SK-N-SH (cell line): ENCODE measurements at regions not wholly inside any gene's neighbourhood (a gene's known extent, or its start where the extent isn't known, plus 50 kb on each side); places are given as distances from the start of the nearest gene placed in this dataset.

Experiments
- CTCF ChIA-PET: fragments of 300-600, 350-600 bp; formaldehyde crosslinking; extraction: SDS; loops from one replicate; lab custom pipeline; 2021; lab: Yijun Ruan, JAX
- POLR2A ChIA-PET: fragments of 350-600 bp; sonication (Branson Sonifier 250); formaldehyde crosslinking; extraction: SDS; loops from one replicate; lab custom pipeline; 2020; ENCODE audit warnings: antibody characterized with exemption, inconsistent platforms; lab: Yijun Ruan, JAX
- DNase-seq: peaks from one replicate; pipeline ENCODE4 v3.0.0; 2012
- H2AFZ ChIP-seq: fragments of 200-600 bp; sonication (generic); 2 replicates; pipeline ENCODE4 v1.8.1; 2016; ENCODE audit warnings: antibody characterized with exemption, mild to moderate bottlenecking, low read depth
- H3F3A ChIP-seq: fragments of 200-600 bp; sonication (generic); replicated peaks from 2 replicates; pipeline ENCODE3; 2016; ENCODE audit warnings: antibody characterized with exemption, mild to moderate bottlenecking; ENCODE audit not compliant: insufficient read depth
- H3K27ac ChIP-seq, 2 experiments: fragments of 200-500 bp in 1 of 2; fragments of 200-600 bp in 1 of 2; sonication (Bioruptor generic) in 1 of 2; sonication (generic), shearing (Covaris generic) in 1 of 2; 2 replicates each; pipeline versions ENCODE4 v1.5.1 to v1.6.1; 2014 to 2016; ENCODE audit warnings: low read depth in 2 of 2, inconsistent platforms in 1 of 2, low read length in 1 of 2, mild to moderate bottlenecking in 1 of 2, mixed read lengths in 1 of 2
- H3K27me3 ChIP-seq: fragments of 200-600 bp; sonication (generic), shearing (Covaris generic); 2 replicates; pipeline ENCODE4 v1.6.1; 2016; ENCODE audit warnings: mixed run types; ENCODE audit not compliant: insufficient read depth
- H3K36me3 ChIP-seq, 2 experiments: fragments of 200-500 bp in 1 of 2; fragments of 200-600 bp in 1 of 2; sonication (Bioruptor generic) in 1 of 2; sonication (generic) in 1 of 2; replicated peaks in 1 of 2; 2 replicates each; pipeline versions ENCODE3 to v1.5.1; 2014 to 2016; ENCODE audit warnings: low read length in 1 of 2, mild to moderate bottlenecking in 1 of 2; ENCODE audit not compliant: insufficient read depth in 2 of 2, control insufficient read depth in 1 of 2
- H3K4me1 ChIP-seq, 2 experiments: fragments of 200-500 bp in 1 of 2; fragments of 200-600 bp in 1 of 2; sonication (Bioruptor generic) in 1 of 2; sonication (generic), shearing (Covaris generic) in 1 of 2; 2 replicates each; pipeline versions ENCODE4 v1.5.1 to v1.6.1; 2014 to 2016; ENCODE audit warnings: low read depth in 1 of 2, low read length in 1 of 2, mixed run types in 1 of 2; ENCODE audit not compliant: insufficient read depth in 2 of 2, control insufficient read depth in 1 of 2
- H3K4me2 ChIP-seq: fragments of 200-600 bp; sonication (generic), shearing (Covaris generic); 2 replicates; pipeline ENCODE4 v1.6.1; 2017; ENCODE audit warnings: mixed run types
- H3K4me3 ChIP-seq, 2 experiments: fragments of 200-500 bp in 1 of 2; fragments of 200-600 bp in 1 of 2; sonication (Bioruptor generic) in 1 of 2; sonication (generic), shearing (Covaris generic) in 1 of 2; 2 replicates each; pipeline versions ENCODE4 v1.5.1 to v1.8.1; 2014 to 2016; ENCODE audit warnings: low read depth in 2 of 2, inconsistent platforms in 1 of 2, low read length in 1 of 2, mild to moderate bottlenecking in 1 of 2, mixed read lengths in 1 of 2, moderate library complexity in 1 of 2
- H3K79me2 ChIP-seq: fragments of 200-600 bp; sonication (generic); 2 replicates; pipeline ENCODE4 v1.8.1; 2017; ENCODE audit warnings: mild to moderate bottlenecking; ENCODE audit not compliant: insufficient read depth
- H3K9ac ChIP-seq: fragments of 200-600 bp; sonication (generic); 2 replicates; pipeline ENCODE4 v1.6.1; 2017; ENCODE audit warnings: mixed run types
- H3K9me2 ChIP-seq: fragments of 200-600 bp; sonication (generic); 2 replicates; pipeline ENCODE4 v1.6.1; 2017; ENCODE audit warnings: mixed run types
- H3K9me3 ChIP-seq: fragments of 200-600 bp; sonication (generic); 2 replicates; pipeline ENCODE4 v1.6.1; 2017; ENCODE audit warnings: mixed run types, mild to moderate bottlenecking, moderate library complexity
- H4K20me1 ChIP-seq: fragments of 200-600 bp; sonication (generic); 2 replicates; pipeline ENCODE4 v1.6.1; 2017; ENCODE audit warnings: mild to moderate bottlenecking, mixed run types; ENCODE audit not compliant: insufficient read depth
- ELF1 ChIP-seq: IDR thresholded peaks from 2 replicates; pipeline ENCODE4 v1.4.0; 2012
- FOXJ3 ChIP-seq: sonication (generic); formaldehyde crosslinking; IDR thresholded peaks from 2 replicates; pipeline ENCODE4 v1.5.1; 2020; ENCODE audit warnings: mild to moderate bottlenecking, missing genetic modification reagents
- GATA2 ChIP-seq: sonication (generic); formaldehyde crosslinking; IDR thresholded peaks from 2 replicates; pipeline ENCODE4 v1.5.0; 2020; ENCODE audit warnings: mild to moderate bottlenecking, missing genetic modification reagents
- IRF3 ChIP-seq: fragments of 150-350 bp; IDR thresholded peaks from 2 replicates; pipeline ENCODE4 v1.6.1; 2016; ENCODE audit warnings: mild to moderate bottlenecking, low read depth, low read length
- MEF2A ChIP-seq: IDR thresholded peaks from 2 replicates; pipeline ENCODE4 v1.4.0; 2012; ENCODE audit warnings: low read depth, borderline replicate concordance
- MXI1 ChIP-seq: IDR thresholded peaks from 2 replicates; pipeline ENCODE4 v1.6.1; 2012; ENCODE audit warnings: mild to moderate bottlenecking, low read depth, low read length, improper control_type of control experiment
- NFIC ChIP-seq: IDR thresholded peaks from 2 replicates; pipeline ENCODE4 v1.4.0; 2012; ENCODE audit warnings: borderline replicate concordance
- NRF1 ChIP-seq: IDR thresholded peaks from 2 replicates; pipeline ENCODE4 v1.6.1; 2012; ENCODE audit warnings: low read depth, mild to moderate bottlenecking, low read length
- RAD21 ChIP-seq: IDR thresholded peaks from 2 replicates; pipeline ENCODE4 v1.6.1; 2012; ENCODE audit warnings: mild to moderate bottlenecking, low read length
- RCOR1 ChIP-seq: fragments of 150-350 bp; IDR thresholded peaks from 2 replicates; pipeline ENCODE4 v1.6.1; 2017; ENCODE audit warnings: antibody characterized with exemption, low read length
- RXRA ChIP-seq: IDR thresholded peaks from 2 replicates; pipeline ENCODE4 v1.4.0; 2012; ENCODE audit warnings: low read depth, mild to moderate bottlenecking, borderline replicate concordance
- SMC3 ChIP-seq: IDR thresholded peaks from 2 replicates; pipeline ENCODE4 v1.6.1; 2012; ENCODE audit warnings: low read depth, low read length, improper control_type of control experiment
- TCF12 ChIP-seq: IDR thresholded peaks from 2 replicates; pipeline ENCODE4 v1.4.0; 2012
- USF1 ChIP-seq: IDR thresholded peaks from 2 replicates; pipeline ENCODE4 v1.4.0; 2012; ENCODE audit warnings: low read depth, borderline replicate concordance
- USF2 ChIP-seq: fragments of 150-350 bp; IDR thresholded peaks from 2 replicates; pipeline ENCODE4 v1.6.1; 2017; ENCODE audit warnings: antibody characterized with exemption, low read length, low read depth, borderline replicate concordance
- ZBTB33 ChIP-seq: IDR thresholded peaks from 2 replicates; pipeline ENCODE4 v1.4.0; 2012; ENCODE audit warnings: low read depth, borderline replicate concordance
- WGBS: methylation state at CpG from one replicate; pipeline ENCODE4 v1.1.6; 2017; ENCODE audit warnings: low lambda C conversion rate; 5-methylcytosine and 5-hydroxymethylcytosine counted together

GRCh38 chr21:38712664-38713063, 93.1 kb upstream of the ETS2 start:
- no peaks in the 10 kb centered on the region for H3K9me3 ChIP-seq
- POLR2A ChIA-PET, result interaction anchor here (0.7 kb wide), 1 partner anchor 13 kb away, joined by 3 read pairs; no protein-coding TSS in a partner anchor

GRCh38 chr21:38714039-38714817, 91.5 kb upstream of the ETS2 start:
- no peaks in the 10 kb centered on the region for H3K9me2 ChIP-seq
- no peaks in the 10 kb centered on the region for H4K20me1 ChIP-seq
- DNase-seq, result no peak
- no peak overlapping the region for H3K4me3 ChIP-seq
- no peak overlapping the region for H3K27ac ChIP-seq
- H3K36me3 ChIP-seq, result no peaks in the 10 kb centered on the region
- H3K4me2 ChIP-seq, result no peak overlapping the region
- no peak overlapping the region for H2AFZ ChIP-seq
- H3K27me3 ChIP-seq, result no peaks in the 10 kb centered on the region
- no peaks in the 10 kb centered on the region for H3K9me3 ChIP-seq
- TF ChIP-seq MEF2A, result no peak
- TF ChIP-seq USF1, result no peak
- no peak for TF ChIP-seq NFIC
- TF ChIP-seq MXI1, result no peak
- TF ChIP-seq FOXJ3 (CRISPR knock-in tag), result no peak
- no peak for TF ChIP-seq RCOR1
- no peak for TF ChIP-seq NRF1
- TF ChIP-seq ZBTB33, result no peak
- TF ChIP-seq TCF12, result no peak
- TF ChIP-seq ELF1, result no peak
- TF ChIP-seq RAD21, result no peak
- WGBS, result 73% methylated on average over 4 of the region's 4 CpGs
- no peak overlapping the region for H3K9ac ChIP-seq
- ChIA-PET CTCF (interaction anchor here (1.0 to 2.2 kb wide), 2 partner anchors 209 to 424 kb away, joined by 3 to 7 read pairs; no protein-coding TSS in a partner anchor), POLR2A (no interaction called here)
- no peaks in the 10 kb centered on the region for H3F3A ChIP-seq
- no peaks in the 10 kb centered on the region; a peak in 1 of 4 replicates for H3K4me1 ChIP-seq
- no peaks in the 10 kb centered on the region for H3K79me2 ChIP-seq

More at GRCh38 chr21:38712664-38713063, 93.1 kb upstream of the ETS2 start:
- H3K27me3 ChIP-seq, result no peaks in the 10 kb centered on the region
- no peaks in the 10 kb centered on the region; a peak in 1 of 4 replicates for H3K4me1 ChIP-seq
- no peak overlapping the region for H3K4me3 ChIP-seq
- no peaks in the 10 kb centered on the region for H3K9me2 ChIP-seq
- TF ChIP-seq RXRA, result no peak
- TF ChIP-seq GATA2, result no peak
- TF ChIP-seq ELF1, result no peak
- TF ChIP-seq IRF3, result no peak
- no peak for TF ChIP-seq USF2
- TF ChIP-seq SMC3, result no peak
- TF ChIP-seq, all 33 proteins: peak for 0
- no peak for DNase-seq
- Histone ChIP-seq H3K4me2 (no peak overlapping the region), H3K27ac (no peak overlapping the region), H3F3A (no peaks in the 10 kb centered on the region), H3K9ac (no peak overlapping the region), H2AFZ (no peak overlapping the region), H4K20me1 (no peaks in the 10 kb centered on the region), H3K36me3 (no peaks in the 10 kb centered on the region), H3K79me2 (no peaks in the 10 kb centered on the region)
- CTCF ChIA-PET, result interaction anchor here (0.7 to 2.0 kb wide), 10 partner anchors 9 to 455 kb away, joined by 3 to 9 read pairs (median 3); no protein-coding TSS in a partner anchor
- 61% methylated on average over 3 of the region's 3 CpGs for WGBS
